AG04449 (cell line): ENCODE measurements at regions not wholly inside any gene's neighbourhood (a gene's known extent, or its start where the extent isn't known, plus 50 kb on each side); places are given as distances from the start of the nearest gene placed in this dataset.
"Not testable (repeated sequence)": the region's sequence is repeated elsewhere in the genome, so short reads cannot be mapped to it uniquely, and the experiment has no call there.

Experiments
- CTCF ChIA-PET: fragments of 350-600 bp; formaldehyde crosslinking; extraction: SDS; loops from one replicate; lab custom pipeline; 2021; ENCODE audit warnings: antibody characterized with exemption; lab: Yijun Ruan, JAX
- POLR2A ChIA-PET: fragments of 400-600, 350-600 bp; formaldehyde crosslinking; extraction: SDS; loops from one replicate; lab custom pipeline; 2020; ENCODE audit warnings: antibody characterized with exemption, inconsistent platforms; lab: Yijun Ruan, JAX
- DNase-seq: peaks from one replicate; pipeline ENCODE4 v3.0.0-alpha.2; 2010; ENCODE audit warnings: low read depth, low spot score
- H3K4me3 ChIP-seq: 2 replicates; pipeline ENCODE4 v1.5.1; 2011; ENCODE audit warnings: low read depth, mild to moderate bottlenecking, control low read depth, low read length
- TF ChIP-seq, protein P1 (sequence below): IDR thresholded peaks from one replicate; pipeline ENCODE4 v1.5.1; 2011; ENCODE audit warnings: mild to moderate bottlenecking, moderate library complexity, low read length, control low read depth, inconsistent platforms; ENCODE audit not compliant: insufficient read depth; ENCODE audit errors: missing control alignments

DNA sequence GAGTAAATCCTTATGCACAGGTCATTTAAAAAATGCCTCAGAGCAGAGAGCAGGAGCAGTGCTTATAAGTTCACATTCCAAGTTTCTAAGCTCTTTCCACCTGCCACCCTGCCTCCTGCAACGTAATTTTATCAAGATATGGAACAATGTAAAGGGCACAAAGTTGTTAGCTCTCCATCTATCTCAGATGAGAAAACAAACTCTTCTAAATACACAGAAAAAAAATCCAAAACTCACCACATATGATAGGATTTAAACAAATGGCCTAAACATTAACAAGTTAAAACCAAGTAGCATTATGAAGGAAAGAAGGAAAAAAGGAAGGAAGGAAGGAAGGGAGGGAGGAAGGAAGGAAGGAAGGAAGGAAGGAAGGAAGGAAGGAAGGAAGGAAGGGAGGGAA is 1132.8 kb downstream of the GRM8 start:
- DNase-seq = no peak
- H3K4me3 ChIP-seq = no peak overlapping the region
- POLR2A ChIA-PET = no interaction called here
- CTCF ChIA-PET = interaction anchor here (0.6 kb wide), 1 partner anchor 393 kb away, joined by 3 read pairs; no protein-coding TSS in a partner anchor
- TF ChIP-seq, protein P1, sequence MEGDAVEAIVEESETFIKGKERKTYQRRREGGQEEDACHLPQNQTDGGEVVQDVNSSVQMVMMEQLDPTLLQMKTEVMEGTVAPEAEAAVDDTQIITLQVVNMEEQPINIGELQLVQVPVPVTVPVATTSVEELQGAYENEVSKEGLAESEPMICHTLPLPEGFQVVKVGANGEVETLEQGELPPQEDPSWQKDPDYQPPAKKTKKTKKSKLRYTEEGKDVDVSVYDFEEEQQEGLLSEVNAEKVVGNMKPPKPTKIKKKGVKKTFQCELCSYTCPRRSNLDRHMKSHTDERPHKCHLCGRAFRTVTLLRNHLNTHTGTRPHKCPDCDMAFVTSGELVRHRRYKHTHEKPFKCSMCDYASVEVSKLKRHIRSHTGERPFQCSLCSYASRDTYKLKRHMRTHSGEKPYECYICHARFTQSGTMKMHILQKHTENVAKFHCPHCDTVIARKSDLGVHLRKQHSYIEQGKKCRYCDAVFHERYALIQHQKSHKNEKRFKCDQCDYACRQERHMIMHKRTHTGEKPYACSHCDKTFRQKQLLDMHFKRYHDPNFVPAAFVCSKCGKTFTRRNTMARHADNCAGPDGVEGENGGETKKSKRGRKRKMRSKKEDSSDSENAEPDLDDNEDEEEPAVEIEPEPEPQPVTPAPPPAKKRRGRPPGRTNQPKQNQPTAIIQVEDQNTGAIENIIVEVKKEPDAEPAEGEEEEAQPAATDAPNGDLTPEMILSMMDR = no peak

DNA sequence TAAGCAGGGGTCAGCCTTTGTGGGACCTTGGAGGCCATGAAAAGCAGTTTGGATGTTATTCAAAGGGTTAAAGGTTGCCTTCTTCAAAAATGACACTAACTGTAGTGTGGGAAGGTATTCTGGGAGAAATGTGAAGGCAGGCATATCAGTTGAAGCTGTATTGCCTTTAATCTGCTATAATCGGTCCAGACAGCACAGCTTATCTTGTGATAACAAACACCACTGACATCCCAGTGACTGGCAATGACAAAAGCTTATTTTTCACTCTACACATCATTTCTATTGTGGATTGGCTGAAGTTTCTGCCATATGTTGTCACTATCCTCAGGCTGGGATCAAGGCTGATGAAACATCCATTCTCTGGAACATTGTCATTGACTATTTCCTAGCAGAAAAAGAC is 1149.2 kb downstream of the GRM8 start:
- no peak overlapping the region for H3K4me3 ChIP-seq
- DNase-seq = no peak
- ChIA-PET POLR2A (no interaction called here), CTCF (no interaction called here)
- TF ChIP-seq, protein P1 = no peak

DNA sequence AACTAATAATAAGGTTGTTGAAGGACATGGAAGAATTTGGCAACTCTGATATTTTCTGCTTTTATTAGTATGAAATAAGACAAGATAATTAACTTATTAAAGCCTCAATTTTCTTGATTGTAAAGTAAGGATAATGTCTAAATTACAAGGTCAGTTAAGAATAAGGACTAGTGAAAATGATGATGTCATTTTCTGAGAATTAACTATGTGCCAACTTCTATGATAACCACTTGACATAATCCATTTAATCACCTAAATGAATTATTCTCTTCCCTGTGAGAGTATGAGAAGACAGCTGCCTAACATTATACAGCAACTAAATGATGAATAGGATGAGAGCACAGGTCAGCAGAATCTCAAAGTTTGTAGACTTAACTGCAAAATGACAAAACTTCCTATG is 1153.4 kb upstream of the POT1 start:
- H3K4me3 ChIP-seq = no peak overlapping the region
- ChIA-PET POLR2A (no interaction called here), CTCF (no interaction called here)
- TF ChIP-seq, protein P1 = no peak
- no peak for DNase-seq

DNA sequence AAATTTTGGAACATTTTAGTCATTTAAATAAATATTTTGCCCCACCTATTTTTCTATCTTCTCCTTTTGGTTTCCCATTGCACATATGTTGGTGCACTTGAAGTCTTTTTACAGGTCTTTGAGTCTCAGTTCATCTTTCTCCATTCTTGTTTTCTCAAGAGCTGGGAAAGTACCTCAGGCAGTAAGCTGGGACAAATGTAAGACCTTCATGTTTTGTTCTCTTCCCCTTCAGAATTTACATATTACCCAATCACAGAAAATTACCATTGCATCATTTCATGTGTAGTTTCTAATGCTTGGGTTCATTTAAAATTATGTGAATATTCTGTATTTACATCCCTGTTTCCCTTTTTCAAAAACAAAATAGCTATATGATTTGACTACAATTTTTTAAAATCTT is 1150.0 kb upstream of the POT1 start:
- TF ChIP-seq, protein P1 = no peak
- CTCF ChIA-PET = no interaction called here
- no peak overlapping the region for H3K4me3 ChIP-seq
- no peak for DNase-seq
- POLR2A ChIA-PET = no interaction called here

DNA sequence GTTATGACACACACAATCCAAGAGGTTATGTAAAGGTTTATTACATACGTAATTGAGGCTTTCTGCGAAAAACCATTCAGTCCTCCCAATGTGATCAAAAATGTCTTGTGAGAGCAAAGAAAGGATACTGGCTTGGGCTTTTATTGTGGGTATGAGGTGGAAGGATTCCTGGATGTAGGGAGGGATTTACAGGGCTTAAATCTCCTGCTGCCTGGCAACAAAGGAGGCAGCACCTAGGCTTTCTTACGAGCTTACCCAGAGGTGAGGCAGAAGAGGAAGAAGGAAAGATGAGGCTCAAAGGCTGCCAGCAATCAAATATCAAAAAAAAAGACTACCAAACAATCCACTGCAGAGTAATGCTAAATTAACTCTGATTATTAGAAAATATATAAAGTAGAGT is 1149.5 kb upstream of the POT1 start:
- DNase-seq = no peak
- TF ChIP-seq, protein P1 = no peak
- CTCF ChIA-PET = no interaction called here
- POLR2A ChIA-PET = no interaction called here
- H3K4me3 ChIP-seq = no peak overlapping the region

DNA sequence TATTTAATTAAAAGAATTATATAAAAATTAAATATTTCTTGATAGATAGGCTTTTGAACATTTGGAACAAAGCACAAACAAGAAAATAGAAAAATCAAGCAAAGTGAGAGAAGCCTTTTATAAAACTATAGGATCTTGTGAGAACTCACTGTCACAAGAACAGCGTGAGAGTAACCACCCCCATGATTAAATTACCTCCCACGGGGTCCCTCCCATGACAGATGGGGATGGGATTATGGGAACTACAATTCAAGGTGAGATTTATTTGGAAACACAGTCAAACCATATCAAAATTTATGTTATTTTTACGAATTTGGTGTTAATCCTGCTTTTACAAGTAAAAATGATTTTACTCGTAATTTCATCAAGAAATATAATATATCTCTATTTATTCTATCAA is 1136.1 kb upstream of the POT1 start:
- no peak for DNase-seq
- TF ChIP-seq, protein P1 = no peak
- POLR2A ChIA-PET = no interaction called here
- H3K4me3 ChIP-seq = no peak overlapping the region
- CTCF ChIA-PET = no interaction called here

DNA sequence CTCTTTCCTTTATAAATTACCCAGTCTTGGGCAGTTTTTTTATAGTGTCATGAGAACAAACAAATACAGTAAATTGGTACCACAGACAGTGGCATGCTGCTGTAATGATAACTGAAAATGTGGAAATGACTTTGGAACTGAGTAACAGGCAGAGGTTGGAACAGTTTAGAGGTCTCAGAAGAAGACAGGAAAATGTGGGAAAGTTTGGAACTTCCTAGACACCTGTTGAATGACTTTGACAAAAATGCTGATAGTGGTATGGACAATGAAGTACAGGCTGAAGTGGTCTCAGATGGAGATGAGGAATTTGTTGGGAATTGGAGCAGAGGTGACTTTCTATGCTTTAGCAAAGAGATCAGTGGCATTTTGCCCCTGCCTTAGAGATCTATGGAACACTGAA is 1128.4 kb upstream of the POT1 start:
- TF ChIP-seq, protein P1 = no peak
- ChIA-PET CTCF (no interaction called here), POLR2A (no interaction called here)
- DNase-seq = no peak
- H3K4me3 ChIP-seq = no peak overlapping the region

DNA sequence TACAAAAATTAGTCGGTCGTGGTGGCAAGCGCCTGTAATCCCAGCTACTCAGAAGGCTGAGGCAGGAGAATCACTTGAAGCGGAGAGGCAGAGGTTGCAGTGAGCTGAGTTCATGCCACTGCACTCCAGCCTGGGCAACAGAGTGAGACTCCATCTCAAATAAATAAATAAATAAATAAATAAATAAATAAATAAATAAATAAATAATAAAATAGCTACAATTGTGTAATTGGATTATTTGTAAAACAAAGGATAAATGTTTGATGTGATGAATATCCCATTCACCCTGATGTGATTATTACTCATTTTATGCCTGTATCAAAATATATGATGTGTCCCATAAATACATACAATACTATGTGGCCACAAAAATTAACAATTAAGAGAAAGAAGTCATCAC is 1127.0 kb upstream of the POT1 start:
- CTCF ChIA-PET, H3K4me3 ChIP-seq, DNase-seq, POLR2A ChIA-PET: not testable (repeated sequence)
